C4-2B (cell line): ENCODE measurements at regions not wholly inside any gene's neighbourhood (a gene's known extent, or its start where the extent isn't known, plus 50 kb on each side); places are given as distances from the start of the nearest gene placed in this dataset.
A peak's percentile ranks its signal among the peaks of the same experiment; 100 is the strongest.

Experiments used
- H3K27ac ChIP-seq: fragments of 450-650 bp; 2 replicates; pipeline ENCODE4 v1.5.1; 2017
- CTCF ChIP-seq: fragments of 450-650 bp; conservative IDR thresholded peaks from 2 replicates; pipeline ENCODE4 v1.5.1; 2017; ENCODE audit warnings: mild to moderate bottlenecking
- ZFX ChIP-seq: fragments of 450-650 bp; IDR thresholded peaks from 2 replicates; pipeline ENCODE4 v1.6.1; 2017

GRCh38 chr6:156181506-156181905 is 595.7 kb upstream of the ARID1B start:
- H3K27ac ChIP-seq: no peak overlapping the region
- TF ChIP-seq ZFX: no peak
- no peak for TF ChIP-seq CTCF

GRCh38 chr6:156175971-156176421 is 601.2 kb upstream of the ARID1B start:
- no peak overlapping the region for H3K27ac ChIP-seq
- no peak for TF ChIP-seq ZFX
- TF ChIP-seq CTCF: peak; percentile 67

GRCh38 chr6:156175433-156175832 is 601.7 kb upstream of the ARID1B start:
- TF ChIP-seq CTCF (no peak), ZFX (no peak)
- H3K27ac ChIP-seq: no peak overlapping the region

- TF ChIP-seq ZFX (no peak), CTCF (no peak)
Measured at GRCh38 chr6:156174031-156174890, 602.9 kb upstream of the ARID1B start.

GRCh38 chr6:156169371-156169770 is 607.8 kb upstream of the ARID1B start:
- no peak for TF ChIP-seq ZFX
- TF ChIP-seq CTCF: no peak

More at GRCh38 chr6:156174031-156174890, 602.9 kb upstream of the ARID1B start:
- no peak overlapping the region for H3K27ac ChIP-seq

GRCh38 chr6:156167625-156168071 is 609.5 kb upstream of the ARID1B start:
- no peak overlapping the region for H3K27ac ChIP-seq
- no peak for TF ChIP-seq CTCF
- TF ChIP-seq ZFX: no peak

More at GRCh38 chr6:156169371-156169770, 607.8 kb upstream of the ARID1B start:
- H3K27ac ChIP-seq: no peak overlapping the region

GRCh38 chr6:156167016-156167624 is 610.1 kb upstream of the ARID1B start:
- no peak overlapping the region for H3K27ac ChIP-seq
- TF ChIP-seq ZFX (no peak), CTCF (no peak)
